ENCODE measurements at regions not wholly inside any gene's neighbourhood (a gene's known extent, or its start where the extent isn't known, plus 50 kb on each side); places are given as distances from the start of the nearest gene placed in this dataset.
A peak's percentile ranks its signal among the peaks of the same experiment; 100 is the strongest.

DNA sequence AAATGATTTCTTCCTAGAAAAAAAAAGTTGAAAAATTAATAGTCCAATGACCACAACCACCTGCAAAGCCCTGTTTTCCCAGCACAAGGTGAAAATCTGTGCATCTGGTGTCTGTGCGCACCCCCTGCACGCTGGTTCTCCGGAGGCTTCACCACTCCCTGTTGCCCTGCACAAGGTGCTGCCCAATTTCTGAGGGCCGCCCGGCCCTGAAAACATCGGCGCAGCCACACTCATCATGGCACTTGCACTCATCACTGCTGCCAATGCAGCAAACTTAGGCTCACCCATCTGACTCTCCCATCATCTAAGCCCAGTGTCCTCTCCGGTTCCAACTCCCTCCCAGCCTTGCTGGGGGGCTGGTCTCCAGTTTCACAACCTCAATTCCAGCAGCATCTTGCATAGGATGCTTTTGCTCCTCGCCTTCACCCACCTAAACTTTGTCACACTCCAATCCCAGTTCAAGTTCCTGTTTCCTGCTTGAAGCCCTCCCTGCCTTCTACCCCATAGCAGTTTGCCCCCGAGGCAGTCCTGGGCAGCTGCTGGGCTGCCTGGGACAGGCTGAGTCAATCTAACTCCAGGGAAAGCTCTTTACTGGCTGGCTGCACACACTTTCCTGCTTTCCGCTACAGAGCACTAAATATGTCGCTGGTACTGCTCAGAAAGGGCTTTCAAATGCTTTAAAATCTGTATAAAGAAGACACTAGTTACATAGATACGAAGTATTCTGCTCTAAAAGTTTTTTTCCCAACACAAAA is 522.5 kb upstream of the ID2 start:
- no peak for DNase-seq

DNA sequence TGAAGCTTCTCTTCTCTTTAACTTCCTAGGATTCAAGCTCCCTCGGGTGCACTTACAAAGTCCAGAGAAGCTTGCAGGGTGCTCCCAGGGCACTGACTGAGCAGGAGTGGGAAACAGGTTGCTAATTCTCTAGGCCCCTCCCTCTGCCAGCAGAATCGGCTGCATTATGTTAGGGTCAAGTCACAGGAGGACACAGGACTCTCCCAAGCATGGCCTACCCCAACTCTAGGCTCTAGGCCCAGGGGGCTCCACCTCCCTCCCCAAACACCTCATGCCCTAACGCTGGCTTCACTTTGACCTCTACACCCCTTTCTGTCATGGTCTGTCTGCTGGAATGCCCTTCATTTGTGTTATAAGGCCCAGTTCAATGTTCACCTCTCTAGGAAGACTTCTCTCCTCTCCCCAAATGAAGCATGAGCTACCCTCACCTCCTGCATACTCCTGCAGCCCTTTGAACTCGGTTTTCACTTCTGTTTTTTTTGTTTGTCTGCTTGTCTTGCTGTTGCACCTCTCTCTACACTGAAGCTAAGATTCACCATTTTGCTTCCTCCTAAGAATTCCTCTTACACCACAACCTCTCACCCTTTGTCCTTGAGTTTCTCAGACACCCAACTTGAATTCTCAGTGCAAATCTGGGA is 521.8 kb upstream of the ID2 start:
- no peak for DNase-seq

DNA sequence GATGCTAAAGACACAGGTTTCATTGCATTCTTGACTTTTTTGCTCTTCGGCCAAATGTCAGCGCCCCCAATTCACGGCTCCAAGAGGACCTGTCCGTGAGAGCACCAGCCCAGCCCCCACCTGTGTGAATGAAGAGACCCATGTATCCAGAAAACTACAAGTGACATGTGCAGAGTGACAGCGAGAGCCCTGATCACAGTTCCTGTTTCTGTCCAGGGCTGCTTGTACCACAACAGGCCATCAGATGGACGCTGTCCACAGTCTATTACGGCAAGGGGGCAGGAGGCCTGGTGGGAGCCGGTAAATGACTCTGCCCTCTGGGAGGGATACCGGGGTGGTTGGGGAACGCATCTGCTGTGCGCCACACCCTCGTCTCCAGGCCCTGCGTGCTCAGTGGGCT is 520.9 kb upstream of the ID2 start:
- no peak for DNase-seq

DNA sequence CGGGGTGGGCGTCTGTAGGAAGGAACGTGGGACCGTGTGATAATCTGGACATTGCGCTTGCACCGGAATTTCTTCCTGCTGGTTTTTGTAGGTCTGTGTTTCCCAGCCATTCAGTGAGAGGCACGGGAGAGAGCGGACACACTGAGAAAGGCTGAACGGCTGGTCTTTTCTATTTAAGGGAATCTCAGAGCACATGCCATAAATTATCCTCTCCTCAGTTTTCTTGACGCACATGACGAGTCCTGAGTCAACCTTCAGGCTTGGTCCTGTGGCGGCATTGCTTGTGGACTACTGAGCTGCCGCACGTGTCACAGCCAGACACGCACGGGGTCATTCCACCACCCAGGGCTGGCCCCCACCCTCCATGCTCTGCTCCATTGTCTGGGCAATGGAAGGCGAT is 519.3 kb upstream of the ID2 start:
- DNase-seq = no peak

DNA sequence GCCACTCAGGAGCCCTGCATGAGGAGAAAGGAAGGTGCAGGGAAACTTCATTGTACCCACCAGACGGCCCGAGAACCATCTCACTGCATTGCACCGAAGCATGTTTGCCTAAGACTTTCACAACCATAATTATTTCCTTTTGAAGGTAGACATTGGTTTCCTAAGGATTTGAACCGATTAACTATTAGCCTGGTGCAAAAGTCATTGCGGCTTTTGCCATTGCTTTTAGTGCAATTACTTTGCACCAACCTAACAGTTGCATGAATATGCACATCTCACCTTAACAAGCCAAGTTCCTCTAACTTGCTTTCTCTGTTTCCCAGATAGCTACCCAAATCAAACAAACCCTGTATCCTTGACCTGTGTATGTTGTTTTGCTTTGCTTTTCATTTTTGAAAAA is 516.3 kb upstream of the ID2 start:
- no peak for DNase-seq

DNA sequence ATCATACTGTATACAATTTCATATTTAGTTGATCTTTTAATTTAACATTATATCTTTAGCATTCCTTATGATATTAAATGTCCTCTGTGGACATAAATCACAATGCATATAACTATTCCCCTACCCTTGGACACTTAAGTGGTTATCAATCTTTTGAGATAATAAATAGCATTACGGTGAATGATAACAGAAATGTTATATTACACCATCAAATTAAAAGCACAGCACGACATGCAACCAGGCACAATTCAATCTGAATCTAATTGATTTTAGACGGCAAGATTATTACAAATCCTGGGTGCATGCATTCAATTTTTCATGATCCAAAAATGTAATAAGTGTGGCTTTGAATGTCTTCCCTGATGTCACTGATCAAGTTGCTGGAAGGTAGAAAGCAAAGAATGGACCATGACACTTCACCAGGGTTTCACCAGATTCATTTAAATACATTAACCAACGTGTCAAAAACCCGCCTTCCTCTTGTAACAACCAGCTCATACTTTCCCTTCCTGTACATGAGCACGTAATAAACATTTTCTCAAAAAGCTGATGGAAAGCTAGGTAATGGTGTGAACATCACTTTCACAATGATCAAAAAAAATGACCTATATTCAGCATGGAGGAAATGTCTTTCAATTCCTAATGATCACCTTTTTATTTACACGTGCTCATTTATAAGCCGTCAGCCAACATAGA is 513.7 kb upstream of the ID2 start:
- DNase-seq = no peak

DNA sequence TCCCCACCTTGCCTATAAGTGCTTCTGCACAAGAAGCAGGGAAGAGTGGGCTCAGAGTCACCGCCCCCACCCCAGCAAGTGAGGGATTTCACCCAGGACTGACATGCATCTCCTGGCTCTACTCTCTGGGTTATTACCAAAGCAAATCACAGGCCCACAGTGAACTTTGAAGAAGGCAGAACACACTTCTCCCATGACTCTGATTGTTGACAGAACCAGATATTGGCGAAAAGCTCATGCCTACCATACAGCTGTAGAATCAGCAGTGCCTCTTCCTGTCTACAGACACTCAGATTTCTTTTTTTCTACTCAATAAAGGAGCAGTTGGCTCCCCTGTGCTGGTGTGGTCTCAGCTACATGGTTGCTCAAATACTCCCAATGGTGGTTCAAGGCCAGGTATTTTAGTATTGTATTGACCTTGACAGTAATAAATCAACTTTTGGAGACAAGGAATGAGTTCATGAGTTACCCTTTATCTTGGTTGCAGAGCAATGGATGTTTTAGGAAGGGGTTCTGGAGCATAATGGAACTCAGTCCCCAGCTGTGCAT is 512.9 kb upstream of the ID2 start:
- no peak for DNase-seq

DNA sequence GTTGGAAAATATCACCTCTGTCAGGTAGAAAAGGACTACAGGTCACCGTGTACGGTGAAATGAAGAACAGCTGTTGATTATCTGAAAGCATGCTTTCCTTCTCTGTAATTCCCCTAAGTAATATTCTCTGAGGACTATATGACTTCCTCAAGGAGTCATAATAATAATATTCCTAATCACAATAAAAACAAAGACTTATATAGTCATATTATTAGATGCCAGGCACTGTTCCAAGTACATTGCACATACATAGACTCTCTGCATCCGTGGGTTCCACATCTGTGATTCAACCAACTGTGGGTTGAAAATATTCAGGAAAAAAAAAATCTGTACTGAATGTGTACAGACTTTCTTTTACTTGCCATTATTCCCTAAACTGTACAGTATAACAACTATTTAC is 512.4 kb upstream of the ID2 start:
- no peak for DNase-seq

DNA sequence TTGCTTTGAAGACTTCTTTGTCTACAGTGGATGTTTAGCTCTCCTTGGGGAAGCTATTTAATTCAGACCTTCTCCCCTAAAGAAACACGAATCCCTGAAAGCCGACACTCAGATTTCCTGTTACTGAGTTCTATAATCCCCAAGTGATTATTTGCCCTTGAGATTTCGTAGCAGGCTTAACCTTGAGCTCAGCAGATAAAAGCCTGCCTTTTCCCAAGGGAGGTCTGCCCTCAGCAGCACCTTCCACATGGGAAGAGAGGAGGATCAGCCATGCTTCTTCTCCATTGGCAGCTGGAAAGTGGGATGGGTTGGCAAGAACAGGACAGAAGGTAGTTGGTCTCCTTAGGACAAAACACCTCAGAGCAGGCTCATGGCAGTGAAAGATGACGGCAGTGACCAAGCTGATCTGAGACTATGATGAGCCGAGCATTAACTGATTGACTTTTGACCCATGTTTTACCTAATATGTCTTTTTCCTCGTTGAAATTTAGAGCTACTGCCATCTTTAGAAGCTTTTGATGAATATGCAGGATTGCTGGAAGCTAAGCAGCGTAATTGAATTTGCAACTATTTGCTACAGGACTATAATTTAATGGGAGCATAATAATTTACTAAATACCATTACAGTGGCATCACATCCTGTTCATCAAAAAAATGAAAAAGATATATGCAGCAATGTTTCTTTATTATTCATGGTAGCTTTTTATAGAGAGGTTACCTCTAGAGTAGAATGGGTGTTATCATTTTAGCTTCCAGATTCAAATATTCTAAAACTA is 511.1 kb upstream of the ID2 start:
- no peak for DNase-seq

DNA sequence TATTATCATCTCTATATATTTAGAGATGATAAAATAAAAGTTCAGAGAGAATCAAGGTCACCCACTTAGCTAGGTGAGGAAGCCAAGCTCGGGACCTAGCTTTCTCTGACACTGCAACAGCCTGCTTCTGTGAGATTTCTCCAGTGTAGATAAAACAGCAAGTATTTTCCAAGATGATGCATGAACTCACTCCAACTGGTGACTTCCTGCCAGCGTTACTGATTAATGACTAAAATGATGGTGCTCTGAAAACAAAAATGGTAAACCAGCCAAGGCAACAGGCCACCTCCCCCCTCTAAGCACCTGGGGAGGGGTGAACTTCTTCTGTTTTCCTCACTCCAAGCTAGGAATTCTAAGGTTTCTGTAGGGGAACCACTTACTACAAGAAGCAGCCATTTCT is 510.2 kb upstream of the ID2 start:
- no peak for DNase-seq

DNA sequence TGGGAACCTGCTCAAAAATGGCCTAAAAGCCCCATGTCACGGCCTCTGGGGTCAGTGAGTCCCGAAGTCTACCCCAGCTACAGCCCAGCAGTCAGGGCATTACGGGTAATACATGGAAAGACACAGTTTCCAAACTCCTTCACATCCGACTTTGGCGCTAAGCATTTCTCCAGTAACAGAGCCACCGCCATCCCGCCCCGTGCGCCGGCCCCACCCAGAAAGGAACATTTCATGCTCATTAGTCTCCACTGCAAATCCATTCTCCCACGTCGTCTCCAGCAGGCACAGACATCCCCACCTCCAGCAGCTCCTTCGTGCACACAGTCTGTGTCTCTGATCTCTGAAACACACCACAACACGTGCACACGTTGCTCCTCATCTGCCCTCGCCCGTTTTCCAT is 509.2 kb upstream of the ID2 start:
- no peak for DNase-seq

DNA sequence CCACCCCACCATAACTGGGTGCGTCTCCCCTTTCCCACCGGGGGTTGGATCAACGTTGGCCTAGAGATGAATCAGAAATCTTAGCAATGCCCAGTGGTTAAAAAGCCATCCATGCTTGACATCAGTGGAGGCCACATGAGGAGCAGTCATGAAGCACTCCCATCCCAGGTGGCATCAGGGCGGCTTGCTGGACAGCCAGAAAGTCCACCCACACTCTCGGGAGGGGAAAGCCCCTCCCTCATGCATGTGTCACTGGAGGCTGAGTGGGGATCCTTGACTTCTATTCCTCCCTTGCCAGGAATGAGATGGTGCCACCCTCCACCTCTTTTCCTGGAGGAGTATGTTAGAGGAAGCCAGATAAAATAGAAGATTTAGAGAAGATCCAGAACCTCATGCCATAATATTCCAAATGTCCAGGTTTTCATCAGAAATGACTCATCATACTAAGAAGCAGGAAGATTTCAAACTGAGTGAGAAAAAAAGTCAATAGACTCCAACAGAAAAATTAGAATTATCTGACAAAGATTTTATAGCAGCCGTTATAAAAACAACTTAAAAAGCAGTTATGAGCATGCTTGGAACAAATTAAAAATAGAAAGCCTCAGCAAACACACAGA is 507.1 kb upstream of the ID2 start:
- no peak for DNase-seq

DNA sequence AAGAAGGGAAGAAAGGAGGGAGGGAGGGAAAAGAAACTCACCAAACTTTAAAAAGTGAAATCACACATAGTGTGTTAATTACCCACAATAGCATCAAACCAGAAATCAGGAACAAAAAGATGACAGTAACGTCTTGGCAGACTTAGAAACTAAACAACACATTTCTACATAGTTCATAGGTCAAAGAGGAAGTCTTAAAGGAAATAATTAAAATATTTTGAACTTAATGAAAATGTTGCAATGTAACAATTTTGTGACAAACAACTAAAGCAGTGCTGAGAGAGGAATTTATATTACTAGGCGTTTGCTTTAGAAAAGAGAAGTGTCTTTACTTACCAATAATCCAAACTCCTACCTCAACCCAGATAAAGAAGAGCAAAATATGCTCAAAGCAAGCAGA is 505.0 kb upstream of the ID2 start:
- no peak for DNase-seq

DNA sequence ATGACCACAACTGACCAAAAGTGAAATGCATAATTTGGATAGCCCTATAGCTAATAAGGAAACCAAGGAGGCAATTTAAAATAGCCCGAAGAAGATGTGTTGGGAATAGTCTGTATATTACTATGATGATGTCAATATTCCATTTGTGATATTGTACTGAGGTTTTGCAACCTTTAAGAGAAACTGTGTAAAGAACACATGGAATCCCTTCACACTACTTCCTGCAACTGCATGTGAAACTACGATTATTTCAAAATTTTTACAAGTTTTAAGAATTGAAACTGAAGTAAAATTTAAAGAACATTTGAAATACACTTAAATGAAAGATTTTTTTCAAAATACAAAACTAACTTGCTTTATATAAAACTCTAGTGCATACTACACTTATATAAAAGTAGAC is 504.3 kb upstream of the ID2 start:
- no peak for DNase-seq

DNA sequence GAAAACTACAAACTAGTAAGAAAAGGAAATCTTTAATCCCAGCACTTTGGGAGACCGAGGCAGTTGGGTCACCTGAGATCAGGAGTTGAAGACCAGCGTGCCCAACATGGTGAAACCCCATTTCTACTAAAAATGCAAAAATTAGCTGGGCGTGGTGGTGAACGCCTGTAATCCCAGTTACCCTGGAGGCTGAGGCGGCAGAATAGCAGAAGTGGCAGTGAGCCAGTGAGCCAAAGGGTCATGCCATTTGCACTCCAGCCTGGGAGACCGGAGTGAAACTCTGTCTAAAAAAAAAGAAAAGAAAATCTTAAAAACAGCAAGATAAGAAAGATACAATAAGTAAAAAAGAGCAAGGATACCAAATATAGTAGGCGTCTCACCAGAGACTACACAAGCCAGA is 502.9 kb upstream of the ID2 start:
- no peak for DNase-seq

DNA sequence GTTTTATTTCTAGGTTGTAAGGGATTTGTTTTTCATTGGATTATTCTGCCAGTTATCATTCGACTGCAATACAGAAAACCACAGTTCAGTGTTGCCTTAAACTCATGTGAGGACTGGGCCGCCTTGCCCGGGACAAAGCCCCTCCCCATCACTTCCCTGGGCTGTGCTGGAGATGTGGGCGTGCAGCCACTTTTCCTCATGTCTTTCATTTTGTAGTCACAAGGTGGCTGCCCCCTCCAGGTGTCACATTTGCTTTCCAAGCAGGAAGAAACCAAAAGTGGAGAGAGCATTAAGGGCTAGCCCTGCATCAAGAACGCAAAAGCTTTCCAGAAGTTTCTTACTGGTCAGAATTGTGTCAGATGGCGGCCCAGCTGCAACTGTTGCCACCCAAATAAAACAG is 492.5 kb upstream of the ID2 start:
- peak; percentile 8 for DNase-seq

DNA sequence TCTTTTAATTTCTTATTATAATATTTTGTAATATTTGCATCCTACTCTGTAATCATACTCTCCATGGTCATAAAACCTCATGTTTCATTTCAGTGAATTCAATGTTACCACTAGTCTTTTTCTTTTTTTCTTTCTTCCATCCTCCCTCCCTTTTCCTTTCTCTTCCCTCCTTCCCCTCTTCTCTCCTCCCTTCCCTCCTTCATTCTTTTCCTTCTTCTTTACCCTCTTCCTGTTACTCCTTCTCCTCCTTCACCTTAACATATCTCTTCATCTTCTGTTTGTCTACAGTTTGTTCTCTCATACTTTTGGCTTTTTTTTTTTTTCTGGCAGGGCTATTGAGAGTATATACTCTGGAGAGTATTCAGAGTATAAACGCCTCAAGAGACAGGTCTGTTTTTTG is 491.6 kb upstream of the ID2 start:
- DNase-seq = no peak

DNA sequence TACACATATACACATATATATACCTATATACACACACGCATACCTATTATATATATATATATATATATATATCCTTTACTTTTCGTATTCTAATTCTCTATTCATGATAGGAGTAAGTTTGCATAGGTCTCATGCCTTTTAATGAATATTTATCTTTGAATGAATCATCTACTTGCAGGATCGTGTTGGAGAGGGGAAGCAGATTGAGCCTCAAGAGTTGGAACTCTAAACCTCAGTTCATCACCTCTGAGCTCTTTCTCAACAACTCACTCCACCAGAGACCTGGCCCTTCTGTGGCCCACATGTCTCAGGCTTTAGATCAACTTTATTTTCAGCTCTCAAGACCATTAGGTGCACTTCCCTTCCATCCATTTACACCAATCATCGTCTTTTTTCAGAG is 490.4 kb upstream of the ID2 start:
- DNase-seq = no peak

DNA sequence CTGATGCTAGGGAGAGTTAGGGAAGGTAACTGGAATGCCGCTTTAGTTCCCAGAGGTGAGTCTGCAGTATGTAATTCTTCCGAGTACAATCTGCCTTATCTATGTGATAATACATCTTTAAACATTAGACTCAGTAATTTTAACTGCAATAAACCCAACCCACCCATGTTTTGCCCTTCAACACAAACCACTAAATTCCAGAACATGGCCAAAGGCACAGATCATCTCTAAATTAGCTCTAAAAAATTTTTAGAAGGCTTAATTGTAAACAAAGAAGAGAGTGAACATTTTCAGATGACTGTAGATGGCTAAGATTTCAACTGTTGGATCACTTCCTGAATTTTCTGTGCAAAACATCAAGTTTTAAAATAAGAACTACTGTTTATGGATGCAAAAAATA is 488.7 kb upstream of the ID2 start:
- DNase-seq = no peak

DNA sequence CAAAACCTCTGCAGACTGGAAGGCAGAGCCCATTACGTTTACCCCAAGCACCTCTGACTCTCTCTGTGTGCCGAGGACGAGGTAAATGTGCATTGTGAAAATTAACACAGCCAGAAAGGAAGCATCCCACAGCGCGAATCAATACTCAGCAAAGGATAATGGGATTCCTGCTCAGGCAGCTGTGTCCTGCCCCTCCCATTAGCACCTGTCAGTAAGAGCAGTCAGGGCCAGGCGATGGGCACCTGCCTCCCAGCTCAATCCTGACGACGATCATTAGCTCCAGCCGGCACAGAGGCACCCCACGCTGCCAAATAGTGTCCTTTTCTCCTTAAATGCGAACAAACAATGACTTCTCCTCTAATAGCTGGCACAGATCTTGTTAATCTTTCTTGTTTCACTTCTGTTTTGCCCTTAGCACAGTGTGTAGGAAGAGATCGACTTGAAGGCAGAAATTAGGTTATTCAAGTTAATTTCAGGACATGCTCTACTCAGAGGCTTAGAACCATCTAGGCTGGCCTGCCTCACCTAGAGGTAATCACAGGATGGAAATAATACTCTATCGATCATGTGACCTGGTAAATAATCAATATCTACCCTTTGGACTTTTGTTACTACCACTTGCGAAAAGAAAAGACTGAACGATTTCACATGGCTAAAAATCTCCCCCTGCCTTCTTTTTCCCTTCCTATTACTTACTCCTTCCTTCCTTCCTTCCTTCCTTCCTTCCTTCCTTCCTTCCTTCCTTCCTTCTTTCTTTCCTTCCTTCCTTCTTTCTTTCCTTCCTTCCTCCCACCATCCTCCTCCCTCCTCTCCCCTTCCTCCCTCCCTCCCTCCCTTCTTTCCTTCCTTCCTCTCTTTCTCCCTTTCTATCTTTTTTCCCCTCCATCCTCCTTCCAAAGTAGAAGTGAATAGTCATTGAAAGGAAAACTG is 487.9 kb upstream of the ID2 start:
- peak; percentile 55 for DNase-seq

DNA sequence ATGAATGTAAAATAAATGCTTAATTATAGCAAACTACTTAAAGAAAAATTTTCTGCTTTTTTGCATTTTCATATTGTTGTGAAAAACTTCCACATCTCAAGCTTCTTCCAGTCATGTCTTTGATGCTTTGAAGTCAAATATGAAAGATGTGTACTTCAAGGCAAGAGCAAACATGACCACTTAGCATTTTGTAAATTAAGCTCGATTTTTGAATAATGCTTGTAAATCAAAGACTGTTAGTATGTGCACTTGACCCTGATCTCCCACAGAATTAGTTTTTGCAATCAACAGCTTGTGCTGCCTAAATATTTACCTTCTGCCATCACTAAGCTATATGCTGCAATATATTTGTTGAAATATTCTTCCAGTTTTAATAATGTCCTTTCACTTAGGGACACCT is 486.1 kb upstream of the ID2 start:
- no peak for DNase-seq

DNA sequence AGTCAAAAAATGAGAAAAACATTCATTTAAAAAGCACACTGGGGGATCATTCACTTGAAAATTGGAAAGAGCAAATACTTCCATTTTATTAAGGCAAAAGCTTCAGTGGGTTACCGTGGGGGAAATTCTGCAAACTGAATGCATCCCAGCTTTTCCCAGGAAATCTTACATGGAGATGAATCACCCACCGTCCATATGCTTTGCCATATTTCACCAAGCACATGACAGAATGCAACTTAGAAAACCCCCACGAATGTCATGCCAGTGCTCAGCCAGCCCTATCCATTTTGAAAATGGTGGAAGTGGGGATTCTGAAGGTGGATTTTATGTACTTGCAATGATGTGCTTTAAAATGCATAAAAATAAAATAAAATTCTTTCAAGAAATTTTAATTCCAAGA is 485.5 kb upstream of the ID2 start:
- no peak for DNase-seq

Measured in DMS53 (cell line).